Spleen (tissue), 11 donors: ENCODE measurements at regions not wholly inside any gene's neighbourhood (a gene's known extent, or its start where the extent isn't known, plus 50 kb on each side); places are given as distances from the start of the nearest gene placed in this dataset.

ENCODE experiments used
- DNase-seq: peaks from one replicate; pipeline ENCODE4 v3.0.0-alpha.2; 2020
- H3K27ac ChIP-seq, 8 donors: fragments of 200-600 bp; sonication (generic) in 7 of 8; 1 replicate in 4 of 8; 2 replicates in 4 of 8; pipeline versions ENCODE4 v1.5.0 to v1.8.0; 2016 to 2021; ENCODE audit warnings: inconsistent platforms in 4 of 8, mild to moderate bottlenecking in 4 of 8, moderate library complexity in 1 of 8
- H3K27me3 ChIP-seq, 7 donors: fragments of 200-600 bp; sonication (generic) in 6 of 7; replicated peaks in 1 of 7; 1 replicate in 4 of 7; 2 replicates in 3 of 7; pipeline versions ENCODE4 v1.5.0 to v1.8.0; 2016 to 2021; ENCODE audit warnings: inconsistent platforms in 3 of 7, mild to moderate bottlenecking in 1 of 7
- H3K36me3 ChIP-seq, 6 donors: fragments of 200-600 bp; sonication (generic) in 5 of 6; 1 replicate in 4 of 6; 2 replicates in 2 of 6; pipeline versions ENCODE4 v1.5.0 to v1.8.0; 2016 to 2021; ENCODE audit warnings: inconsistent platforms in 2 of 6
- H3K4me1 ChIP-seq, 6 donors: fragments of 200-600 bp; sonication (generic) in 5 of 6; 1 replicate in 3 of 6; 2 replicates in 3 of 6; pipeline versions ENCODE4 v1.5.0 to v1.8.0; 2016 to 2021; ENCODE audit warnings: inconsistent platforms in 3 of 6
- H3K4me3 ChIP-seq, 8 donors: fragments of 200-600 bp; sonication (generic) in 7 of 8; 1 replicate in 4 of 8; 2 replicates in 4 of 8; pipeline versions ENCODE4 v1.5.0 to v1.8.0; 2016 to 2021; ENCODE audit warnings: inconsistent platforms in 4 of 8, mild to moderate bottlenecking in 4 of 8, moderate library complexity in 2 of 8
- H3K9me3 ChIP-seq, 8 donors: fragments of 200-600 bp; sonication (generic) in 7 of 8; 1 replicate in 4 of 8; 2 replicates in 4 of 8; pipeline versions ENCODE4 v1.5.0 to v1.8.0; 2016 to 2021; ENCODE audit warnings: inconsistent platforms in 4 of 8
- CTCF ChIP-seq, 11 experiments: fragments of 200-600 bp in 7 of 11; fragments of 450-650 bp in 4 of 11; sonication (generic) in 4 of 11; IDR thresholded peaks in 8 of 11; conservative IDR thresholded peaks in 3 of 11; 1 replicate in 7 of 11; 2 replicates in 4 of 11; pipeline versions ENCODE4 v1.4.0 to v1.8.0; 2016 to 2021; ENCODE audit warnings: antibody characterized with exemption in 11 of 11, inconsistent platforms in 4 of 11, mild to moderate bottlenecking in 1 of 11
- POLR2A ChIP-seq, 3 donors: fragments of 450-650 bp; IDR thresholded peaks; one replicate each; pipeline ENCODE4 v1.5.1; 2017; ENCODE audit warnings: antibody characterized with exemption in 3 of 3, mild to moderate bottlenecking in 1 of 3
- POLR2AphosphoS5 ChIP-seq, 3 donors: sonication (generic); formaldehyde crosslinking; IDR thresholded peaks; one replicate each; pipeline ENCODE4 v1.5.1; 2017; ENCODE audit warnings: antibody characterized with exemption in 3 of 3
- WGBS, 5 donors: extraction: QIAGEN DNeasy Blood & Tissue Kit in 3 of 5; methylation state at CpG; one replicate each; pipeline versions ENCODE4 v1.1.5 to v1.1.7; 2013 to 2018; 5-methylcytosine and 5-hydroxymethylcytosine counted together
- intact Hi-C: fragments of 100-400 bp; cut with DNase I; formaldehyde crosslinking; loops from one replicate; pipeline ENCODE4 v1.15.0; 2023; ENCODE audit warnings: low total_unique reads
- donor health status: healthy with polysubstance abuse.
- donor health status: DM: no; HTN: no; CAD: no; lungs with moderate emphysema.
- donor health status: DM: no; HTN: no; CAD: no.
- donor health status: Bipolar disorder and iron deficiency.
- donor health status: healthy.
- donor health status: DM: no; HTN: no; CAD: no.
- donor health status: DM: yes; HTN: yes; CAD: no.

GRCh38 chr6:78460711-78461110 is 406.6 kb upstream of the IRAK1BP1 start:
- TF ChIP-seq POLR2AphosphoS5 (IDR thresholded peaks at IDR 0.05) (no peak), POLR2A (IDR thresholded peaks at IDR 0.05) (no peak), CTCF (IDR thresholded peaks at IDR 0.05 in 8 of 11, conservative IDR thresholded peaks at IDR 0.05 in 3 of 11) (no peak)
- Histone ChIP-seq H3K27ac (no peak overlapping the region), H3K4me1 (no peaks in the 10 kb centered on the region), H3K36me3 (no peaks in the 10 kb centered on the region), H3K4me3 (no peak overlapping the region), H3K9me3 (peaks cover 0 to 9% (median 0%) of the 10 kb centered on the region in 8 donors), H3K27me3 (no peaks in the 10 kb centered on the region)
- WGBS, 5 donors: 60 to 78% (median 67%) methylated on average over 3 of the region's 3 CpGs
- DNase-seq: no peak
- intact Hi-C loops: no loop called here

- H3K9me3 ChIP-seq: peaks cover 0 to 19% (median 6%) of the 10 kb centered on the region in 8 donors
- 85 to 91% (median 87%) methylated on average over 10 of the region's 10 CpGs for WGBS, 5 donors
- no peaks in the 10 kb centered on the region for H3K27me3 ChIP-seq
- no peak overlapping the region for H3K27ac ChIP-seq
- no peak overlapping the region for H3K4me3 ChIP-seq
- H3K36me3 ChIP-seq: no peaks in the 10 kb centered on the region
- intact Hi-C loops: no loop called here
- TF ChIP-seq POLR2A (IDR thresholded peaks at IDR 0.05) (no peak), CTCF (IDR thresholded peaks at IDR 0.05 in 8 of 11, conservative IDR thresholded peaks at IDR 0.05 in 3 of 11) (no peak), POLR2AphosphoS5 (IDR thresholded peaks at IDR 0.05) (no peak)
- no peaks in the 10 kb centered on the region for H3K4me1 ChIP-seq
- no peak for DNase-seq
These were observed 404.6 kb upstream of the IRAK1BP1 start for GRCh38 chr6:78462728-78463127.

- Histone ChIP-seq H3K27me3 (no peaks in the 10 kb centered on the region), H3K4me3 (no peak overlapping the region), H3K27ac (no peak overlapping the region), H3K9me3 (peaks cover 0 to 19% (median 6%) of the 10 kb centered on the region in 8 donors), H3K36me3 (no peaks in the 10 kb centered on the region), H3K4me1 (no peaks in the 10 kb centered on the region)
- WGBS, 5 donors: 60 to 84% (median 75%) methylated on average over 3 of the region's 3 CpGs
- intact Hi-C loops: no loop called here
- DNase-seq: no peak
- TF ChIP-seq POLR2A (IDR thresholded peaks at IDR 0.05): no peak
- TF ChIP-seq POLR2AphosphoS5 (IDR thresholded peaks at IDR 0.05): no peak
- no peak for TF ChIP-seq CTCF (IDR thresholded peaks at IDR 0.05 in 8 of 11, conservative IDR thresholded peaks at IDR 0.05 in 3 of 11)
These were observed 402.2 kb upstream of the IRAK1BP1 start for GRCh38 chr6:78465059-78465634.

GRCh38 chr6:78476561-78476960 is 390.8 kb upstream of the IRAK1BP1 start:
- TF ChIP-seq POLR2A (IDR thresholded peaks at IDR 0.05) (no peak), CTCF (IDR thresholded peaks at IDR 0.05 in 8 of 11, conservative IDR thresholded peaks at IDR 0.05 in 3 of 11) (no peak), POLR2AphosphoS5 (IDR thresholded peaks at IDR 0.05) (no peak)
- no peak overlapping the region for H3K4me3 ChIP-seq
- no peaks in the 10 kb centered on the region for H3K4me1 ChIP-seq
- no peak overlapping the region for H3K27ac ChIP-seq
- no peaks in the 10 kb centered on the region for H3K36me3 ChIP-seq
- no peak for DNase-seq
- peaks cover 0 to 6% (median 0%) of the 10 kb centered on the region in 8 donors for H3K9me3 ChIP-seq
- intact Hi-C loops: no loop called here
- no peaks in the 10 kb centered on the region for H3K27me3 ChIP-seq
